Common myeloid progenitor, CD34-positive (primary cell): ENCODE measurements at regions not wholly inside any gene's neighbourhood (a gene's known extent, or its start where the extent isn't known, plus 50 kb on each side); places are given as distances from the start of the nearest gene placed in this dataset.

Experiments
- CTCF ChIA-PET: fragments of 350-600 bp; sonication (Branson Sonifier 250); formaldehyde crosslinking; loops from one replicate; lab custom pipeline; 2021; ENCODE audit warnings: antibody characterized with exemption; lab: Charles Lee
- POLR2A ChIA-PET: fragments of 350-600 bp; sonication (Branson Sonifier 250); formaldehyde crosslinking; loops from one replicate; lab custom pipeline; 2021; ENCODE audit warnings: antibody characterized with exemption; lab: Charles Lee
- DNase-seq, 3 donors: peaks; one replicate each; pipeline versions ENCODE4 v3.0.0 to v3.0.0-alpha.2; 2013
- H3K27ac ChIP-seq, 2 experiments: 1 replicate in 1 of 2; 2 replicates in 1 of 2; pipeline ENCODE4 v1.7.0; 2013; ENCODE audit warnings: inconsistent platforms in 2 of 2, low read length in 2 of 2, mild to moderate bottlenecking in 2 of 2, low read depth in 1 of 2, moderate library complexity in 1 of 2; ENCODE audit not compliant: severe bottlenecking in 2 of 2, insufficient read depth in 1 of 2, poor library complexity in 1 of 2
- H3K27me3 ChIP-seq, 5 experiments: replicated peaks in 2 of 5; 1 replicate in 3 of 5; 2 replicates in 2 of 5; pipeline versions ENCODE4 v1.6.1 to v1.7.0; 2013; ENCODE audit warnings: low read length in 4 of 5, mild to moderate bottlenecking in 2 of 5, moderate library complexity in 2 of 5, inconsistent platforms in 1 of 5; ENCODE audit not compliant: insufficient read depth in 5 of 5, control insufficient read depth in 4 of 5
- H3K36me3 ChIP-seq, 4 experiments: 1 replicate in 2 of 4; 2 replicates in 2 of 4; pipeline versions ENCODE4 v1.6.1 to v1.7.0; 2013; ENCODE audit warnings: low read length in 3 of 4, control low read depth in 1 of 4, mild to moderate bottlenecking in 1 of 4; ENCODE audit not compliant: control insufficient read depth in 4 of 4, insufficient read depth in 4 of 4
- H3K4me1 ChIP-seq, 4 experiments: 1 replicate in 3 of 4; 2 replicates in 1 of 4; pipeline versions ENCODE4 v1.6.1 to v1.7.1; 2013; ENCODE audit warnings: low read length in 3 of 4, mild to moderate bottlenecking in 3 of 4, control low read depth in 1 of 4, inconsistent platforms in 1 of 4, moderate library complexity in 1 of 4; ENCODE audit not compliant: control insufficient read depth in 4 of 4, insufficient read depth in 4 of 4; ENCODE audit errors: control extremely low read depth in 1 of 4
- H3K4me3 ChIP-seq, 7 experiments: 1 replicate in 4 of 7; 2 replicates in 3 of 7; pipeline versions ENCODE4 v1.5.1 to v1.7.0; 2013; ENCODE audit warnings: mild to moderate bottlenecking in 7 of 7, low read length in 6 of 7, moderate library complexity in 6 of 7, inconsistent platforms in 2 of 7, low read depth in 2 of 7, control low read depth in 1 of 7; ENCODE audit not compliant: insufficient read depth in 4 of 7, control insufficient read depth in 1 of 7; ENCODE audit errors: extremely low read depth in 1 of 7
- H3K9me3 ChIP-seq, 5 experiments: 1 replicate in 4 of 5; 2 replicates in 1 of 5; pipeline versions ENCODE4 v1.6.1 to v1.7.1; 2013; ENCODE audit warnings: low read length in 4 of 5, mild to moderate bottlenecking in 2 of 5, inconsistent platforms in 1 of 5, low read depth in 1 of 5, moderate library complexity in 1 of 5; ENCODE audit not compliant: control insufficient read depth in 4 of 5, insufficient read depth in 2 of 5; ENCODE audit errors: control extremely low read depth in 1 of 5
- WGBS: methylation state at CpG from one replicate; pipeline ENCODE4 v1.1.5; 2013; ENCODE audit not compliant: insufficient coverage; 5-methylcytosine and 5-hydroxymethylcytosine counted together

- H3K4me1 ChIP-seq: peaks cover 6 to 19% (median 17%) of the 10 kb centered on the region in 4 experiments
- H3K9me3 ChIP-seq: peaks cover 0 to 8% (median 0%) of the 10 kb centered on the region in 5 experiments
- POLR2A ChIA-PET: no interaction called here
- no peaks in the 10 kb centered on the region for H3K36me3 ChIP-seq
- H3K4me3 ChIP-seq: no peak overlapping the region
- DNase-seq: peak in 2 of 3 donors; percentile 43 to 60
- H3K27me3 ChIP-seq: no peaks in the 10 kb centered on the region
- 64% methylated on average over 3 of the region's 4 CpGs for WGBS
- CTCF ChIA-PET: interaction anchor here (0.6 to 1.8 kb wide), 4 partner anchors 10 to 51 kb away, joined by 4 to 6 read pairs (median 4); no protein-coding TSS in a partner anchor
- H3K27ac ChIP-seq: no peak overlapping the region
These were observed 294.9 kb downstream of the SHQ1 start for GRCh38 chr3:72553298-72553697.

DNA sequence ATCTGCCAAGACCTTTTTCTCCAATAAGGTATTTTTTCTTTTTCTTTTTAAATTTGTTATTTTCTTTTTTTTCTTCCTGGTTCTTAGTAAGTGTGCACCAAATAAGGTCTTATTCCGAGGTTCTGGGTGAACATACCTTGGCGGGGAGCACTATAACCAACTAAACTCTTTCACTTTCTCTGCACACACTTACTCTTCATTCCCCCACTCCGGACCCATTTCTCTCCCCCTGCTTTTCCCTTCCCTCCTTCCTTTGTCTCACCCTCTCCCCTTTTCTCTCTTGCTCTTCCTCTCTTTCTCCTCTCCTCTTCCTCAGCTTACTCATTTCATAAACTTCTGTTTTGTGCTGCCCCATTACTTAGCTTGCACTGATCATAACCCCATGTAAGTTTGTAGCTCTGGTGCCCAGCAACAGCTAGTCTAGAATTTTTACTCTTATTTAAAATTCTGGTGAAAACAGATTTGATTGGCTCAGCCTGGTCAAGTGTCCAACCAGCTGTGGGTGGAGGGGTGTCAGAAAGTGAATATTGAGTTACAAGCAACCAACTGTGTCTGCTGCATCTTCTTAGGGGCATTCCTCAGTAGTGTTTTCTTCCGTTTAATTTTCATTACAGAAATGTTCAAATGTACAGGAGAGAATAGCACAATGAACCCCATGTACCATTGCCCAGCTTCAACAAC lies 297.5 kb downstream of the SHQ1 start:
- H3K4me3 ChIP-seq: no peak overlapping the region
- no peaks in the 10 kb centered on the region for H3K36me3 ChIP-seq
- WGBS: 98% methylated on average over 4 of the region's 4 CpGs
- DNase-seq: no peak
- POLR2A ChIA-PET: no interaction called here
- H3K4me1 ChIP-seq: peaks cover 6 to 19% (median 17%) of the 10 kb centered on the region in 4 experiments
- no peaks in the 10 kb centered on the region for H3K27me3 ChIP-seq
- CTCF ChIA-PET: interaction anchor here (0.9 to 1.0 kb wide), 2 partner anchors 12 to 13 kb away, joined by 3 read pairs; no protein-coding TSS in a partner anchor
- peaks cover 0 to 3% (median 0%) of the 10 kb centered on the region in 5 experiments for H3K9me3 ChIP-seq
- no peak overlapping the region for H3K27ac ChIP-seq

DNA sequence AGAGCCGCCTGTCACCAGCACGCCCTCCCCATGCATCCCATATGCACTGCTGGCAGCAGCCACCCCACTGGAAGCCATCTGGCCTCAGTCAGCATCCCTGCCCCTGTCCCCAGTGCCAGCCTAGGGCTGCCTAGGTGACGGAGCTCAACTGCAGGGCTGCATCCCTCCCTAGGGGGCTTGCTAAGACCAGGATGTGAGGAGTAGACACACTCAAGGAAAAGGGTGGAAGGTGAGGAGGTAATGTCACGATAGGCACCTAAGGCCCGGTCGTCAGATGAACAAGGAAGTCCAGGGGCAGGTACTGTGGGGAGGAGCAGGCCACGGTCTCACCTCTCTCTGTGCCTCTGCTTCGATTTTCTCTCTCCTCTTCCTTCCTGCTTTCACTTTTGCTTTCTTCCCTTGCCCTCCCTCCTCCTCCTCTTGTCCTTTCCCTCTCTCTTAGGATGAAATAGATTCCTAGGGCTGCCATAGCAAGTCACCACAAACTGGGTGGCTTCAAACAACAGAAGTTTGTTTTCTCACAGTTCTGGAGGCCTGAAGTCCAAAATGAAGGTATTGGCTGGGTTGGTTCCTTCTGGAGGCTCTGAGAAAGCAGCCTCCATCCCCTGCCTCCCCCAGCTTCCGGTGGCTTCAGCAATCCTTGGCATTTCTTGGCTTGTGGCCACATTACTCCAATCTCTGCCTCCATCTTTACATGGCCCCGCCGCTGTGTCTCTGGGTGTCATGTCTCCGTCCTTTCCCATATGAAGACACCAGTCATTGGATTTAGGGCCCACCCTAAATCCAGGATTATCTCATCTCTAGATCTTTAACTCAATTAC lies 298.3 kb downstream of the SHQ1 start:
- H3K9me3 ChIP-seq: no peaks in the 10 kb centered on the region
- WGBS: 64% methylated on average over 12 of the region's 12 CpGs
- H3K4me3 ChIP-seq: peak overlapping the region in 3 of 7 experiments; percentile 38 to 61 (median 56)
- POLR2A ChIA-PET: no interaction called here
- no peaks in the 10 kb centered on the region for H3K27me3 ChIP-seq
- DNase-seq: peak in 2 of 3 donors; percentile 28 to 38
- no peaks in the 10 kb centered on the region for H3K36me3 ChIP-seq
- CTCF ChIA-PET: interaction anchor here (0.9 to 1.0 kb wide), 2 partner anchors 11 to 13 kb away, joined by 3 read pairs; no protein-coding TSS in a partner anchor
- H3K27ac ChIP-seq: no peak overlapping the region
- peaks cover 6 to 19% (median 17%) of the 10 kb centered on the region in 4 experiments for H3K4me1 ChIP-seq

- H3K27ac ChIP-seq: no peak overlapping the region
- H3K4me1 ChIP-seq: peaks cover 6 to 19% (median 17%) of the 10 kb centered on the region in 4 experiments
- DNase-seq: no peak
- no peak overlapping the region for H3K4me3 ChIP-seq
- 78% methylated on average over 1 of the region's 4 CpGs for WGBS
- no peaks in the 10 kb centered on the region for H3K9me3 ChIP-seq
- H3K27me3 ChIP-seq: no peaks in the 10 kb centered on the region
- H3K36me3 ChIP-seq: no peaks in the 10 kb centered on the region
- POLR2A ChIA-PET: no interaction called here
- CTCF ChIA-PET: interaction anchor here (0.9 kb wide), 1 partner anchor 81 kb away, joined by 3 read pairs; no protein-coding TSS in a partner anchor
These were observed 299.3 kb downstream of the SHQ1 start for GRCh38 chr3:72548981-72549380.

DNA sequence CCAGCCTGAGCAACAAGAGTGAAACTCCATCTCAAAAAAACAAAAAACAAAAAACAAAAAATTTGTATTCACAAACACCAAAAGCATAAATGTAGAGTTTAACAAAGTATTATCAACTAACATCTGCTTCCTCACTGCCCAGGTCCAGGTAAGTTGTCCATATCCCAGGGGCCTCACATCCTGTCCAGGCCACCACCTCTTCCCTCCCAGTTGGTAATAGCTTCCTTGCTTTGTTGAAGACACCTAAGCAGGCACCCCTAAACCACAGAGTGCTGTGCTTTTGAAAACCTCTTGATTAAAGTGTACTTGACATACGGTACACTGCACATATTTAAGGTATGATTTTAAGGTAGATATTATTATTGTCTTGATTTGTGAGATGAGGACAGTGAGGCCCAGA lies 299.8 kb downstream of the SHQ1 start:
- H3K36me3 ChIP-seq: no peaks in the 10 kb centered on the region

DNA sequence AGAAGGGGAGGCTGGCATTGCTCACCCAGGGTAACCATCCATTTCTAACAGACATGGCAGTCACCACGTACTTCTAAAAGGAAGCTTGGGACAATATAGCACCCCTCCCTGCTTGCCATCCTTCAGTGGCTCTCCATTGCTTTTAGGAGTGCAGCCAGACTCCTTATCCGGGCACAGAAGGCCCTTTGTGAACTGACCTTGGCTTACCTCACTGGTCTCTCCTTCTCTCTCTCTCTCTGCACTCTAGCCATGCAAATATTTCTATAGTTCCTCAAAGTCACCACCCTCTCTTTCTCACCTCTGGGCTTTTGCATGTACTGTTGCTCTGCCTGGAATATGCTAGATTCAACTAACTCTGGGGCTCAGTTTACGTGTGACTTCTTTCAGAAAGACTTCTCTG lies 301.1 kb downstream of the SHQ1 start:
- no peak for DNase-seq
- H3K9me3 ChIP-seq: no peaks in the 10 kb centered on the region
- H3K27me3 ChIP-seq: no peaks in the 10 kb centered on the region
- no peak overlapping the region for H3K4me3 ChIP-seq
- no peak overlapping the region for H3K27ac ChIP-seq
- WGBS: 100% methylated on average over 3 of the region's 3 CpGs
- H3K4me1 ChIP-seq: peaks cover 6 to 19% (median 17%) of the 10 kb centered on the region in 4 experiments
- POLR2A ChIA-PET: no interaction called here
- CTCF ChIA-PET: interaction anchor here (1.2 kb wide), 1 partner anchor 8 kb away, joined by 3 read pairs; no protein-coding TSS in a partner anchor
- H3K36me3 ChIP-seq: no peaks in the 10 kb centered on the region

More for the DNA sequence above, 299.8 kb downstream of the SHQ1 start:
- no CpG with 5 or more reads among the region's 1 CpG for WGBS
- Histone ChIP-seq H3K4me1 (peaks cover 6 to 19% (median 17%) of the 10 kb centered on the region in 4 experiments), H3K27ac (no peak overlapping the region), H3K9me3 (no peaks in the 10 kb centered on the region), H3K4me3 (no peak overlapping the region), H3K27me3 (no peaks in the 10 kb centered on the region)
- DNase-seq: peak in 2 of 3 donors; percentile 62 to 82
- ChIA-PET CTCF (interaction anchor here (0.9 to 1.2 kb wide), 2 partner anchors 9 to 82 kb away, joined by 3 read pairs; no protein-coding TSS in a partner anchor), POLR2A (interaction anchor here (0.6 to 0.7 kb wide), 2 partner anchors 25 to 202 kb away, joined by 3 to 4 read pairs; no protein-coding TSS in a partner anchor)
